Mammary epithelial cell (primary cell): ENCODE measurements at regions not wholly inside any gene's neighbourhood (a gene's known extent, or its start where the extent isn't known, plus 50 kb on each side); places are given as distances from the start of the nearest gene placed in this dataset.

Source experiments
- CTCF ChIP-seq, 2 donors: IDR thresholded peaks in 1 of 2; conservative IDR thresholded peaks in 1 of 2; 2 replicates each; pipeline ENCODE4 v1.5.1; 2011 to 2012; ENCODE audit warnings: inconsistent platforms in 2 of 2, low read length in 2 of 2, mild to moderate bottlenecking in 2 of 2, control low read depth in 1 of 2, low read depth in 1 of 2; ENCODE audit not compliant: insufficient read depth in 1 of 2; ENCODE audit errors: extremely low read depth in 1 of 2
- EZH2 ChIP-seq: IDR thresholded peaks from 2 replicates; pipeline ENCODE4 v1.6.1; 2012; ENCODE audit warnings: low read length, inconsistent platforms, borderline replicate concordance

- TF ChIP-seq CTCF (conservative IDR thresholded peaks at IDR 0.05 in 1 of 2, IDR thresholded peaks at IDR 0.05 in 1 of 2; ENCODE audit: extremely low read depth in 1 of 2, insufficient read depth in 1 of 2, low read depth in 1 of 2, low read length in 2 of 2) (no peak), EZH2 (no peak)
Observed at GRCh38 chr4:163693776-163694175, 199.3 kb downstream of the TMA16 start.
